ENCODE measurements at regions not wholly inside any gene's neighbourhood (a gene's known extent, or its start where the extent isn't known, plus 50 kb on each side); places are given as distances from the start of the nearest gene placed in this dataset.

GRCh38 chr7:156036153-156036552 is 223.9 kb upstream of the SHH start:
- TF ChIP-seq EP300 (IDR thresholded peaks at IDR 0.05; ENCODE audit: borderline replicate concordance): no peak
- TF ChIP-seq MAX (IDR thresholded peaks at IDR 0.05): no peak
- TF ChIP-seq RAD21 (IDR thresholded peaks at IDR 0.05; ENCODE audit: low read depth): no peak

All from Ishikawa (cell line).